Keratinocyte (primary cell): ENCODE measurements at regions not wholly inside any gene's neighbourhood (a gene's known extent, or its start where the extent isn't known, plus 50 kb on each side); places are given as distances from the start of the nearest gene placed in this dataset.

Experiments used
- DNase-seq: peaks from one replicate; pipeline ENCODE4 v3.0.0-alpha.2; 2011; ENCODE audit warnings: low read depth, missing footprints, low spot score
- FAIRE-seq: peaks from 2 replicates; lab custom pipeline; 2011; peaks lifted over from hg19 to GRCh38; lab: Jason Lieb, UNC
- H2AFZ ChIP-seq: 2 replicates; pipeline ENCODE4 v1.6.0; 2012; ENCODE audit warnings: low read length, control low read depth, inconsistent platforms; ENCODE audit not compliant: control insufficient read depth
- H3K27ac ChIP-seq: 2 replicates; pipeline ENCODE4 v1.5.1; 2011; ENCODE audit warnings: low read length; ENCODE audit not compliant: control insufficient read depth, insufficient read depth
- H3K27me3 ChIP-seq: 3 replicates; pipeline ENCODE4 v1.6.0; 2011; ENCODE audit warnings: low read length; ENCODE audit not compliant: control insufficient read depth, insufficient read depth; ENCODE audit errors: extremely low read depth
- H3K36me3 ChIP-seq, 2 experiments: 2 replicates in 1 of 2; 3 replicates in 1 of 2; pipeline ENCODE4 v1.5.1; 2011; ENCODE audit warnings: low read length in 2 of 2, mild to moderate bottlenecking in 1 of 2; ENCODE audit not compliant: control insufficient read depth in 2 of 2, insufficient read depth in 2 of 2; ENCODE audit errors: extremely low read depth in 1 of 2
- H3K4me1 ChIP-seq: 3 replicates; pipeline ENCODE4 v1.5.1; 2011; ENCODE audit warnings: low read length; ENCODE audit not compliant: control insufficient read depth, insufficient read depth; ENCODE audit errors: extremely low read depth
- H3K4me2 ChIP-seq: 3 replicates; pipeline ENCODE4 v1.6.0; 2011; ENCODE audit warnings: low read depth, low read length; ENCODE audit not compliant: control insufficient read depth, insufficient read depth; ENCODE audit errors: extremely low read depth
- H3K4me3 ChIP-seq, 3 experiments: fragments of 200-600 bp in 1 of 3; sonication (generic) in 1 of 3; 2 replicates in 2 of 3; 3 replicates in 1 of 3; pipeline ENCODE4 v1.5.1; 2011 to 2016; ENCODE audit warnings: low read length in 3 of 3, mild to moderate bottlenecking in 3 of 3, control low read depth in 2 of 3, inconsistent platforms in 1 of 3, low read depth in 1 of 3, mixed read lengths in 1 of 3, mixed run types in 1 of 3, moderate library complexity in 1 of 3; ENCODE audit not compliant: control insufficient read depth in 2 of 3, insufficient read depth in 2 of 3; ENCODE audit errors: extremely low read depth in 1 of 3
- H3K79me2 ChIP-seq: 2 replicates; pipeline ENCODE4 v1.6.0; 2012; ENCODE audit warnings: low read length; ENCODE audit not compliant: control insufficient read depth, insufficient read depth
- H3K9ac ChIP-seq: 3 replicates; pipeline ENCODE4 v1.6.0; 2011; ENCODE audit warnings: low read length; ENCODE audit not compliant: control insufficient read depth, insufficient read depth; ENCODE audit errors: extremely low read depth
- H3K9me1 ChIP-seq: 3 replicates; pipeline ENCODE4 v1.6.0; 2011; ENCODE audit warnings: low read length; ENCODE audit not compliant: control insufficient read depth, insufficient read depth; ENCODE audit errors: extremely low read depth
- H3K9me3 ChIP-seq: 2 replicates; pipeline ENCODE4 v1.5.1; 2012; ENCODE audit warnings: low read depth, low read length; ENCODE audit not compliant: control insufficient read depth
- H4K20me1 ChIP-seq: 3 replicates; pipeline ENCODE4 v1.6.0; 2011; ENCODE audit warnings: low read length; ENCODE audit not compliant: control insufficient read depth, insufficient read depth; ENCODE audit errors: extremely low read depth
- CTCF ChIP-seq, 3 experiments: IDR thresholded peaks in 1 of 3; conservative IDR thresholded peaks in 1 of 3; optimal IDR thresholded peaks in 1 of 3; 2 replicates in 2 of 3; 3 replicates in 1 of 3; pipeline versions ENCODE3 to v1.5.1; 2011; ENCODE audit warnings: low read length in 3 of 3, mild to moderate bottlenecking in 3 of 3, moderate library complexity in 2 of 3, control low read depth in 1 of 3, inconsistent platforms in 1 of 3; ENCODE audit not compliant: insufficient read depth in 2 of 3; ENCODE audit errors: extremely low read depth in 1 of 3
- EZH2 ChIP-seq: IDR thresholded peaks from one replicate; pipeline ENCODE4 v1.6.1; 2012; ENCODE audit warnings: inconsistent platforms, mild to moderate bottlenecking, low read length, moderate library complexity
- dilution Hi-C: fragments of 300-500 bp; cut with MboI; formaldehyde crosslinking; loops from one replicate; pipeline ENCODE4 v1.7.0; 2020; ENCODE audit warnings: low sequenced_read_pairs; ENCODE audit not compliant: extremely low pct_ligation_motif_present

GRCh38 chr4:188552741-188553275 is 413.6 kb downstream of the TRIML1 start:
- DNase-seq (no peak), FAIRE-seq (no peak)
- H3K9me1 ChIP-seq, result no peaks in the 10 kb centered on the region
- H3K4me1 ChIP-seq, result no peaks in the 10 kb centered on the region
- H2AFZ ChIP-seq, result no peak overlapping the region
- H3K9me3 ChIP-seq, result peaks cover 2% of the 10 kb centered on the region
- dilution Hi-C loops, result no loop called here
- H3K79me2 ChIP-seq, result no peaks in the 10 kb centered on the region
- H3K4me3 ChIP-seq, result no peak overlapping the region
- TF ChIP-seq EZH2 (no peak), CTCF (optimal IDR thresholded peaks at IDR 0.05 in 1 of 3, IDR thresholded peaks at IDR 0.05 in 1 of 3, conservative IDR thresholded peaks at IDR 0.05 in 1 of 3; ENCODE audit: extremely low read depth in 1 of 3, insufficient read depth in 2 of 3, low read length in 3 of 3) (no peak)
- H3K9ac ChIP-seq, result no peak overlapping the region
- no peak overlapping the region for H3K27ac ChIP-seq
- H3K27me3 ChIP-seq, result no peaks in the 10 kb centered on the region
- no peaks in the 10 kb centered on the region for H4K20me1 ChIP-seq
- no peaks in the 10 kb centered on the region for H3K36me3 ChIP-seq
- no peak overlapping the region for H3K4me2 ChIP-seq

GRCh38 chr4:188554413-188554812 is 415.2 kb downstream of the TRIML1 start:
- H3K27me3 ChIP-seq, result no peaks in the 10 kb centered on the region
- no peaks in the 10 kb centered on the region for H4K20me1 ChIP-seq
- H3K9me3 ChIP-seq, result peaks cover 2% of the 10 kb centered on the region
- no peak for DNase-seq
- TF ChIP-seq EZH2 (no peak), CTCF (optimal IDR thresholded peaks at IDR 0.05 in 1 of 3, IDR thresholded peaks at IDR 0.05 in 1 of 3, conservative IDR thresholded peaks at IDR 0.05 in 1 of 3; ENCODE audit: extremely low read depth in 1 of 3, insufficient read depth in 2 of 3, low read length in 3 of 3) (no peak)
- no peaks in the 10 kb centered on the region for H3K79me2 ChIP-seq
- FAIRE-seq, result no peak
- no peaks in the 10 kb centered on the region for H3K9me1 ChIP-seq
- no peak overlapping the region for H3K4me2 ChIP-seq
- H2AFZ ChIP-seq, result no peak overlapping the region
- H3K4me3 ChIP-seq, result no peak overlapping the region
- no peaks in the 10 kb centered on the region for H3K4me1 ChIP-seq
- H3K27ac ChIP-seq, result no peak overlapping the region
- dilution Hi-C loops, result no loop called here
- H3K36me3 ChIP-seq, result no peaks in the 10 kb centered on the region
- no peak overlapping the region for H3K9ac ChIP-seq
